Psoas muscle (tissue), 7 donors: ENCODE measurements at regions not wholly inside any gene's neighbourhood (a gene's known extent, or its start where the extent isn't known, plus 50 kb on each side); places are given as distances from the start of the nearest gene placed in this dataset.

Experiments used
- ATAC-seq, 4 donors: fragments of 200-7000 bp; cut with Tn5 transposase; one replicate each; pipeline ENCODE4 v1.9.1; 2020; ENCODE audit warnings: moderate library complexity in 3 of 4, mild to moderate bottlenecking in 2 of 4
- DNase-seq, 2 donors: peaks; one replicate each; pipeline ENCODE4 v3.0.0-alpha.2; 2020
- H3K27ac ChIP-seq: fragments of 200-600 bp; one replicate; pipeline ENCODE4 v1.8.0; 2022
- H3K27me3 ChIP-seq, 3 donors: fragments of 200-600 bp in 1 of 3; one replicate each; pipeline versions ENCODE4 v1.6.1 to v1.8.0; 2013 to 2022; ENCODE audit warnings: low read length in 2 of 3, mild to moderate bottlenecking in 2 of 3, moderate library complexity in 1 of 3; ENCODE audit not compliant: insufficient read depth in 3 of 3
- H3K36me3 ChIP-seq, 2 donors: fragments of 200-600 bp in 1 of 2; one replicate each; pipeline versions ENCODE4 v1.6.1 to v1.8.0; 2013 to 2022; ENCODE audit warnings: low read depth in 1 of 2, mild to moderate bottlenecking in 1 of 2, moderate library complexity in 1 of 2; ENCODE audit not compliant: insufficient read depth in 1 of 2
- H3K4me1 ChIP-seq: fragments of 200-600 bp; one replicate; pipeline ENCODE4 v1.8.0; 2022
- H3K4me3 ChIP-seq: fragments of 200-600 bp; one replicate; pipeline ENCODE4 v1.8.0; 2022; ENCODE audit warnings: mild to moderate bottlenecking
- H3K9me3 ChIP-seq: fragments of 200-600 bp; one replicate; pipeline ENCODE4 v1.8.0; 2022
- CTCF ChIP-seq: fragments of 200-600 bp; IDR thresholded peaks from one replicate; pipeline ENCODE4 v1.8.0; 2022; ENCODE audit warnings: antibody characterized with exemption
- WGBS, 3 donors: extraction: QIAGEN DNeasy Blood & Tissue Kit; methylation state at CpG; one replicate each; pipeline versions ENCODE4 v1.1.6 to v1.1.7; 2013; 5-methylcytosine and 5-hydroxymethylcytosine counted together
- intact Hi-C, 2 donors: fragments of 100-400 bp; cut with DNase I; formaldehyde crosslinking; loops; one replicate each; pipeline versions ENCODE4 v1.11.0 to v1.14.2; 2022
- donor health status: healthy with polysubstance abuse.
- donor health status: DM: no; HTN: no; CAD: no; lungs with moderate emphysema.
- donor health status: Bipolar disorder and iron deficiency.
- donor health status: healthy.
- donor health status: DM: yes; HTN: yes; CAD: no.
- donor health status: DM: no; HTN: no; CAD: no.
- donor health status: DM: yes; HTN: yes; CAD: no.

- Histone ChIP-seq H3K9me3 (no peaks in the 10 kb centered on the region), H3K27me3 (no peaks in the 10 kb centered on the region), H3K36me3 (no peaks in the 10 kb centered on the region), H3K4me3 (no peak overlapping the region), H3K27ac (no peak overlapping the region), H3K4me1 (no peaks in the 10 kb centered on the region)
- ATAC-seq: no peak
- intact Hi-C loops: no loop called here
- no peak for DNase-seq
- 81 to 89% (median 86%) methylated on average over 2 of the region's 2 CpGs for WGBS, 3 donors
- no peak for TF ChIP-seq CTCF
Measured at GRCh38 chr3:82201316-82201715, 439.9 kb upstream of the GBE1 start.

- Histone ChIP-seq H3K27me3 (no peaks in the 10 kb centered on the region), H3K4me3 (no peak overlapping the region), H3K36me3 (no peaks in the 10 kb centered on the region), H3K27ac (no peak overlapping the region), H3K4me1 (no peaks in the 10 kb centered on the region), H3K9me3 (no peaks in the 10 kb centered on the region)
- WGBS, 3 donors: 83 to 87% (median 85%) methylated on average over 3 of the region's 3 CpGs
- intact Hi-C loops: no loop called here
- ATAC-seq (no peak), DNase-seq (no peak)
- no peak for TF ChIP-seq CTCF
Measured at GRCh38 chr3:82198009-82198408, 436.6 kb upstream of the GBE1 start.

GRCh38 chr3:82196645-82197044 is 435.2 kb upstream of the GBE1 start:
- Histone ChIP-seq H3K4me3 (no peak overlapping the region), H3K36me3 (no peaks in the 10 kb centered on the region), H3K27ac (no peak overlapping the region), H3K4me1 (no peaks in the 10 kb centered on the region), H3K27me3 (no peaks in the 10 kb centered on the region), H3K9me3 (no peaks in the 10 kb centered on the region)
- intact Hi-C loops: no loop called here
- DNase-seq (no peak), ATAC-seq (no peak)
- no peak for TF ChIP-seq CTCF

GRCh38 chr3:82194870-82195269 is 433.4 kb upstream of the GBE1 start:
- DNase-seq: no peak
- H3K4me1 ChIP-seq: no peaks in the 10 kb centered on the region
- intact Hi-C loops: no loop called here
- H3K9me3 ChIP-seq: no peaks in the 10 kb centered on the region
- no peak overlapping the region for H3K4me3 ChIP-seq
- H3K36me3 ChIP-seq: no peaks in the 10 kb centered on the region
- H3K27me3 ChIP-seq: no peaks in the 10 kb centered on the region
- WGBS, 3 donors: 64 to 75% (median 66%) methylated on average over 2 of the region's 2 CpGs
- TF ChIP-seq CTCF: no peak
- no peak overlapping the region for H3K27ac ChIP-seq
- no peak for ATAC-seq

GRCh38 chr3:82186017-82186416 is 424.6 kb upstream of the GBE1 start:
- Histone ChIP-seq H3K4me3 (no peak overlapping the region), H3K36me3 (no peaks in the 10 kb centered on the region), H3K9me3 (no peaks in the 10 kb centered on the region), H3K4me1 (no peaks in the 10 kb centered on the region), H3K27ac (no peak overlapping the region), H3K27me3 (no peaks in the 10 kb centered on the region)
- 55 to 65% (median 65%) methylated on average over 7 of the region's 7 CpGs for WGBS, 3 donors
- no peak for TF ChIP-seq CTCF
- ATAC-seq: no peak
- intact Hi-C loops: no loop called here
- DNase-seq: no peak
